HG03025 (cell line): ENCODE measurements at regions not wholly inside any gene's neighbourhood (a gene's known extent, or its start where the extent isn't known, plus 50 kb on each side); places are given as distances from the start of the nearest gene placed in this dataset.
"Not testable (repeated sequence)": the region's sequence is repeated elsewhere in the genome, so short reads cannot be mapped to it uniquely, and the experiment has no call there.

ENCODE experiments used
- ATAC-seq: cut with Tn5 transposase; IDR thresholded peaks from one replicate; pipeline ENCODE4 v1.9.1; 2021; ENCODE audit warnings: mild to moderate bottlenecking, moderate library complexity; ENCODE audit not compliant: unreplicated experiment, low FRiP score

GRCh38 chr11:116390963-116391362 is 381.8 kb downstream of the BUD13 start:
- ATAC-seq, result no peak

- no peak for ATAC-seq
These were observed 384.6 kb downstream of the BUD13 start for GRCh38 chr11:116388146-116388545.

- ATAC-seq, result no peak
These were observed 385.1 kb downstream of the BUD13 start for GRCh38 chr11:116387641-116388040.

GRCh38 chr11:116386118-116386699 is 386.6 kb downstream of the BUD13 start:
- ATAC-seq, result no peak

- ATAC-seq, result no peak
These were observed 387.9 kb downstream of the BUD13 start for GRCh38 chr11:116384876-116385275.

GRCh38 chr11:116384407-116384806 is 388.4 kb downstream of the BUD13 start:
- no peak for ATAC-seq

GRCh38 chr11:116379185-116379828 is 393.5 kb downstream of the BUD13 start:
- no peak for ATAC-seq

- no peak for ATAC-seq
These were observed 396.2 kb downstream of the BUD13 start for GRCh38 chr11:116376547-116376946.

- ATAC-seq, result no peak
These were observed 396.7 kb downstream of the BUD13 start for GRCh38 chr11:116376054-116376453.

- no peak for ATAC-seq
These were observed 397.6 kb downstream of the BUD13 start for GRCh38 chr11:116375221-116375620.

- ATAC-seq, result no peak
These were observed 398.7 kb downstream of the BUD13 start for GRCh38 chr11:116374085-116374484.

GRCh38 chr11:116373104-116373944 is 399.5 kb downstream of the BUD13 start:
- no peak for ATAC-seq

- no peak for ATAC-seq
These were observed 401.6 kb downstream of the BUD13 start for GRCh38 chr11:116371146-116371545.

GRCh38 chr11:116368784-116369183 is 404.0 kb downstream of the BUD13 start:
- no peak for ATAC-seq

GRCh38 chr11:116366980-116367645 is 405.7 kb downstream of the BUD13 start:
- no peak for ATAC-seq

GRCh38 chr11:116366451-116366850 is 406.3 kb downstream of the BUD13 start:
- ATAC-seq, result no peak

GRCh38 chr11:116364925-116365324 is 407.9 kb downstream of the BUD13 start:
- not testable (repeated sequence) for ATAC-seq

- no peak for ATAC-seq
These were observed 408.4 kb downstream of the BUD13 start for GRCh38 chr11:116364348-116364747.

GRCh38 chr11:116360221-116360941 is 412.4 kb downstream of the BUD13 start:
- no peak for ATAC-seq

GRCh38 chr11:116357784-116358544 is 414.8 kb downstream of the BUD13 start:
- ATAC-seq, result no peak
